Thyroid gland (tissue), 4 donors: ENCODE measurements at regions not wholly inside any gene's neighbourhood (a gene's known extent, or its start where the extent isn't known, plus 50 kb on each side); places are given as distances from the start of the nearest gene placed in this dataset.

Source experiments
- CTCF ChIP-seq, 6 experiments: fragments of 200-600 bp in 3 of 6; fragments of 450-650 bp in 3 of 6; sonication (generic) in 3 of 6; IDR thresholded peaks; one replicate each; pipeline ENCODE4 v1.5.1; 2016 to 2019; ENCODE audit warnings: antibody characterized with exemption in 6 of 6, mild to moderate bottlenecking in 2 of 6, inconsistent platforms in 1 of 6, moderate library complexity in 1 of 6
- POLR2A ChIP-seq, 2 donors: fragments of 450-650 bp; IDR thresholded peaks; one replicate each; pipeline ENCODE4 v1.6.1; 2017; ENCODE audit warnings: antibody characterized with exemption in 2 of 2, mild to moderate bottlenecking in 2 of 2, moderate library complexity in 1 of 2

- TF ChIP-seq CTCF (IDR thresholded peaks at IDR 0.05), result no peak
- no peak for TF ChIP-seq POLR2A (IDR thresholded peaks at IDR 0.05)
Observed at GRCh38 chr18:43931439-43931838, 654.1 kb upstream of the SYT4 start.
